Activated CD4-positive, CD25-positive, alpha-beta regulatory T cell treated with anti-CD3 and anti-CD28 coated beads, Interleukin-2, amount 50 U/mL, for 16 hours (primary cell): ENCODE measurements at regions not wholly inside any gene's neighbourhood (a gene's known extent, or its start where the extent isn't known, plus 50 kb on each side); places are given as distances from the start of the nearest gene placed in this dataset.
"Not testable (repeated sequence)": the region's sequence is repeated elsewhere in the genome, so short reads cannot be mapped to it uniquely, and the experiment has no call there.

ENCODE experiments used
- DNase-seq: peaks from one replicate; pipeline ENCODE4 v3.0.0-alpha.2; 2020; ENCODE audit warnings: low read depth, low spot score

GRCh38 chr9:75669721-75670120, 220.8 kb upstream of the PCSK5 start:
- DNase-seq = no peak

- DNase-seq = no peak
These were observed 219.1 kb upstream of the PCSK5 start for GRCh38 chr9:75671354-75671753.

- DNase-seq = no peak
These were observed 218.0 kb upstream of the PCSK5 start for GRCh38 chr9:75672478-75672877.

GRCh38 chr9:75683591-75683990, 206.9 kb upstream of the PCSK5 start:
- DNase-seq = no peak

- no peak for DNase-seq
These were observed 205.4 kb upstream of the PCSK5 start for GRCh38 chr9:75685062-75685461.

GRCh38 chr9:75687359-75687953, 203.0 kb upstream of the PCSK5 start:
- DNase-seq = no peak

- not testable (repeated sequence) for DNase-seq
These were observed 199.9 kb upstream of the PCSK5 start for GRCh38 chr9:75690551-75690950.

- no peak for DNase-seq
These were observed 199.1 kb upstream of the PCSK5 start for GRCh38 chr9:75691408-75691807.

- no peak for DNase-seq
These were observed 198.2 kb upstream of the PCSK5 start for GRCh38 chr9:75692309-75692708.

- DNase-seq = no peak
These were observed 194.6 kb upstream of the PCSK5 start for GRCh38 chr9:75695921-75696320.

GRCh38 chr9:75699017-75699416, 191.5 kb upstream of the PCSK5 start:
- DNase-seq = no peak

GRCh38 chr9:75699625-75700251, 190.7 kb upstream of the PCSK5 start:
- DNase-seq = no peak

GRCh38 chr9:75700252-75700640, 190.2 kb upstream of the PCSK5 start:
- no peak for DNase-seq

- no peak for DNase-seq
These were observed 183.3 kb upstream of the PCSK5 start for GRCh38 chr9:75707191-75707590.

- no peak for DNase-seq
These were observed 180.8 kb upstream of the PCSK5 start for GRCh38 chr9:75709698-75710097.

GRCh38 chr9:75712700-75713099, 177.8 kb upstream of the PCSK5 start:
- no peak for DNase-seq

- DNase-seq = no peak
These were observed 177.1 kb upstream of the PCSK5 start for GRCh38 chr9:75713335-75713734.

- DNase-seq = no peak
These were observed 175.1 kb upstream of the PCSK5 start for GRCh38 chr9:75715360-75715759.

GRCh38 chr9:75718677-75719076, 171.8 kb upstream of the PCSK5 start:
- no peak for DNase-seq

- DNase-seq = no peak
These were observed 162.1 kb upstream of the PCSK5 start for GRCh38 chr9:75728391-75728790.

GRCh38 chr9:75734802-75735201, 155.7 kb upstream of the PCSK5 start:
- DNase-seq = no peak

GRCh38 chr9:75739884-75740611, 150.4 kb upstream of the PCSK5 start:
- DNase-seq = no peak

GRCh38 chr9:75743855-75744254, 146.6 kb upstream of the PCSK5 start:
- no peak for DNase-seq
